Testis (tissue), 2 donors: ENCODE measurements at regions not wholly inside any gene's neighbourhood (a gene's known extent, or its start where the extent isn't known, plus 50 kb on each side); places are given as distances from the start of the nearest gene placed in this dataset.

Source experiments
- CTCF ChIP-seq, 3 experiments: fragments of 450-650 bp in 2 of 3; fragments of 200-600 bp in 1 of 3; sonication (generic) in 1 of 3; IDR thresholded peaks; one replicate each; pipeline ENCODE4 v1.5.1; 2016 to 2019; ENCODE audit warnings: antibody characterized with exemption in 3 of 3, mild to moderate bottlenecking in 2 of 3, moderate library complexity in 1 of 3
- POLR2A ChIP-seq: fragments of 450-650 bp; IDR thresholded peaks from one replicate; pipeline ENCODE4 v1.6.1; 2017; ENCODE audit warnings: antibody characterized with exemption, mild to moderate bottlenecking, moderate library complexity

GRCh38 chr5:116806836-116807235 lies 232.2 kb upstream of the SEMA6A start:
- TF ChIP-seq CTCF (IDR thresholded peaks at IDR 0.05) (no peak), POLR2A (no peak)
